Loucy (cell line): ENCODE measurements at regions not wholly inside any gene's neighbourhood (a gene's known extent, or its start where the extent isn't known, plus 50 kb on each side); places are given as distances from the start of the nearest gene placed in this dataset.

Source experiments
- H2AFZ ChIP-seq: fragments of 200-600 bp; sonication (generic); 2 replicates; pipeline ENCODE4 v1.6.0; 2016; ENCODE audit warnings: antibody characterized with exemption, mild to moderate bottlenecking, low read length, moderate library complexity
- H3F3A ChIP-seq: fragments of 200-600 bp; 2 replicates; pipeline ENCODE4 v1.6.0; 2016; ENCODE audit warnings: antibody characterized with exemption, low read depth, mild to moderate bottlenecking
- H3K27me3 ChIP-seq: fragments of 200-600 bp; sonication (generic); 2 replicates; pipeline ENCODE4 v1.6.1; 2014; ENCODE audit warnings: low read length, mild to moderate bottlenecking; ENCODE audit not compliant: insufficient read depth, poor library complexity, severe bottlenecking
- H3K36me3 ChIP-seq: fragments of 200-600 bp; sonication (generic); 2 replicates; pipeline ENCODE4 v1.6.1; 2016; ENCODE audit warnings: low read length; ENCODE audit not compliant: insufficient read depth
- H3K4me1 ChIP-seq: fragments of 200-600 bp; sonication (generic); 2 replicates; pipeline ENCODE4 v1.5.1; 2014; ENCODE audit warnings: low read length, mild to moderate bottlenecking; ENCODE audit not compliant: insufficient read depth, poor library complexity, severe bottlenecking
- H3K4me2 ChIP-seq: fragments of 200-600 bp; sonication (generic); 2 replicates; pipeline ENCODE4 v1.6.0; 2014; ENCODE audit warnings: antibody characterized with exemption, low read length, low read depth, mild to moderate bottlenecking; ENCODE audit not compliant: poor library complexity, severe bottlenecking
- H3K4me3 ChIP-seq: fragments of 200-600 bp; sonication (generic); 2 replicates; pipeline ENCODE4 v1.5.1; 2014; ENCODE audit warnings: low read length, mild to moderate bottlenecking, mixed read lengths; ENCODE audit not compliant: poor library complexity, severe bottlenecking
- H3K79me2 ChIP-seq: fragments of 200-600 bp; sonication (generic); 2 replicates; pipeline ENCODE4 v1.6.1; 2014; ENCODE audit warnings: low read length; ENCODE audit not compliant: insufficient read depth
- H3K9ac ChIP-seq: fragments of 200-600 bp; sonication (generic); 2 replicates; pipeline ENCODE4 v1.6.0; 2014; ENCODE audit warnings: mild to moderate bottlenecking, low read depth, low read length, moderate library complexity; ENCODE audit not compliant: poor library complexity, severe bottlenecking
- H3K9me2 ChIP-seq: fragments of 200-600 bp; sonication (generic); replicated peaks from 2 replicates; pipeline ENCODE4 v1.6.1; 2016; ENCODE audit warnings: low read depth, low read length, mixed read lengths
- H3K9me3 ChIP-seq: fragments of 200-600 bp; sonication (generic); 2 replicates; pipeline ENCODE4 v1.6.1; 2014; ENCODE audit warnings: mild to moderate bottlenecking, antibody characterized with exemption, low read length, low read depth; ENCODE audit not compliant: insufficient read depth
- H4K20me1 ChIP-seq: fragments of 200-600 bp; sonication (generic); 2 replicates; pipeline ENCODE4 v1.6.0; 2014; ENCODE audit warnings: antibody characterized with exemption, low read length, mild to moderate bottlenecking; ENCODE audit not compliant: insufficient read depth, poor library complexity, severe bottlenecking
- EZH2phosphoT487 ChIP-seq: fragments of 200-600 bp; IDR thresholded peaks from 2 replicates; pipeline ENCODE4 v1.6.1; 2018; ENCODE audit warnings: antibody characterized with exemption, mild to moderate bottlenecking, moderate library complexity, borderline replicate concordance
- TF ChIP-seq, protein P1 (sequence below): fragments of 200-600 bp; sonication (generic); conservative IDR thresholded peaks from 2 replicates; pipeline ENCODE4 v1.5.1; 2014; ENCODE audit warnings: mild to moderate bottlenecking, antibody characterized with exemption, low read length

DNA sequence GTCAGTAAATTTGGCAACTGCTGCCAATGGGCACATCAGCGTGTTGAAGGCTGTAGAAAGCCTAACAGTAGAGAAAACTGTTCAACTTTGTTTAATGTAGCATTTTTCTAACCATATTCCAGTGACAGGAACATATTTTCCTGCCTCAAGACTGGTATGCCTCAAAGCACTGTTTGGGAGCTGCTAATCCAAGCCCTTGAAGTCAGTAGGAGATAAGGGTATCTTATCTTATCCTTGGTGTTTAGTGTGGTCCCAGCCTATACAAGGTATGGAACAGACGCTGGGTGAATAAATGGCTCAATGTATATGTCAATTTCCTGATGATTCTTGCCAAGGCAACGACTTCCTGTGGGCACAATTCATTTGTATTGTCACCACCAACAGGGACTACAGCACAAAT lies 97.5 kb upstream of the CREB5 start:
- Histone ChIP-seq H3K4me2 (no peak overlapping the region), H3K79me2 (no peaks in the 10 kb centered on the region), H3K27me3 (no peaks in the 10 kb centered on the region), H3K9me2 (no peaks in the 10 kb centered on the region), H2AFZ (no peak overlapping the region), H3F3A (no peaks in the 10 kb centered on the region), H3K9me3 (no peaks in the 10 kb centered on the region), H3K36me3 (no peaks in the 10 kb centered on the region), H3K9ac (no peak overlapping the region), H3K4me1 (peaks cover 6% of the 10 kb centered on the region), H4K20me1 (no peaks in the 10 kb centered on the region), H3K4me3 (no peak overlapping the region)
- no peak for TF ChIP-seq EZH2phosphoT487

DNA sequence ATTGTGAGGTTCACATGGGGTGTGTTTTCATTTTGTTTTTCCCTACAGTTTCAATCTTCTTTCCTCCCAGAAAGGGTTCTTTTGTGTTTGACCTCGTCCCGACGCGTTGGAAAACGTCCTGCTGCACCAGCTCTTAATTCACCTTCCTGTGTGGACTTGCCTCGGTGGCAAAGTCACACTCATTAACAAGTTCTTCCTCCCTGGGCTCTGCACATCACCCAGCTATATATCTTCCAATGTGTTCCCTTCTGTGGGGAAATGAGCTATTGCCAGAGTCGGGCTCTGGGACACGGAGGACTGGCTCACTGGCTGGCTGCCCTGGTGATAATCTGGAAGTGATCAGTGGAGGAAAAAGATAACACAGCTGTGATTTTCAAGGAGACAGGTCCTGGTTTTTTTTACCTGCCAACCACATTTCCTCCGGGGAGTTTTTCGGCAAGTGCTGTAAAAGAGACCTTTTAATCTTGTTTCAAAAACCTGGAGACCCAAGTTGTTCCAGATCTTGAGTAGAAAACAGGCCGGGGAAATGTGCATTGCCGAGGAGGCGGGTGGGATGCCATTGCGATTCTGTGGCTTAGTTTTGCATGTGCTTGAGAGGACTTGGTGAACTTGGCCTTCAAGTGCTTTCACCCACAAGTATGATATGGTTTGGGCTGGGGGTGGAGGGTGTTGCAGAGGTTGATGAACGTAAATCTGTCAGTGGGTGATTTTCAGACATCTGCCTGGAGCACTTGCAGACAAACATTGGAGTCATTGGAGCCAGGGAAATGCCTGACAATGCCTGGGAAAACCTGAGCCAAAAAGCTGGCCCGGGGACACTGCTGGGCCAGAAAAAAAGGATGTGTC lies 96.5 kb upstream of the CREB5 start:
- Histone ChIP-seq H4K20me1 (no peaks in the 10 kb centered on the region), H2AFZ (no peak overlapping the region), H3K4me1 (peaks cover 6% of the 10 kb centered on the region), H3K79me2 (no peaks in the 10 kb centered on the region), H3K4me2 (no peak overlapping the region), H3K9me3 (no peaks in the 10 kb centered on the region), H3K4me3 (no peak overlapping the region), H3K27me3 (no peaks in the 10 kb centered on the region), H3K9ac (no peak overlapping the region), H3F3A (no peaks in the 10 kb centered on the region), H3K36me3 (no peaks in the 10 kb centered on the region), H3K9me2 (no peaks in the 10 kb centered on the region)
- no peak for TF ChIP-seq EZH2phosphoT487
- TF ChIP-seq, protein P1, sequence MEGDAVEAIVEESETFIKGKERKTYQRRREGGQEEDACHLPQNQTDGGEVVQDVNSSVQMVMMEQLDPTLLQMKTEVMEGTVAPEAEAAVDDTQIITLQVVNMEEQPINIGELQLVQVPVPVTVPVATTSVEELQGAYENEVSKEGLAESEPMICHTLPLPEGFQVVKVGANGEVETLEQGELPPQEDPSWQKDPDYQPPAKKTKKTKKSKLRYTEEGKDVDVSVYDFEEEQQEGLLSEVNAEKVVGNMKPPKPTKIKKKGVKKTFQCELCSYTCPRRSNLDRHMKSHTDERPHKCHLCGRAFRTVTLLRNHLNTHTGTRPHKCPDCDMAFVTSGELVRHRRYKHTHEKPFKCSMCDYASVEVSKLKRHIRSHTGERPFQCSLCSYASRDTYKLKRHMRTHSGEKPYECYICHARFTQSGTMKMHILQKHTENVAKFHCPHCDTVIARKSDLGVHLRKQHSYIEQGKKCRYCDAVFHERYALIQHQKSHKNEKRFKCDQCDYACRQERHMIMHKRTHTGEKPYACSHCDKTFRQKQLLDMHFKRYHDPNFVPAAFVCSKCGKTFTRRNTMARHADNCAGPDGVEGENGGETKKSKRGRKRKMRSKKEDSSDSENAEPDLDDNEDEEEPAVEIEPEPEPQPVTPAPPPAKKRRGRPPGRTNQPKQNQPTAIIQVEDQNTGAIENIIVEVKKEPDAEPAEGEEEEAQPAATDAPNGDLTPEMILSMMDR: no peak

DNA sequence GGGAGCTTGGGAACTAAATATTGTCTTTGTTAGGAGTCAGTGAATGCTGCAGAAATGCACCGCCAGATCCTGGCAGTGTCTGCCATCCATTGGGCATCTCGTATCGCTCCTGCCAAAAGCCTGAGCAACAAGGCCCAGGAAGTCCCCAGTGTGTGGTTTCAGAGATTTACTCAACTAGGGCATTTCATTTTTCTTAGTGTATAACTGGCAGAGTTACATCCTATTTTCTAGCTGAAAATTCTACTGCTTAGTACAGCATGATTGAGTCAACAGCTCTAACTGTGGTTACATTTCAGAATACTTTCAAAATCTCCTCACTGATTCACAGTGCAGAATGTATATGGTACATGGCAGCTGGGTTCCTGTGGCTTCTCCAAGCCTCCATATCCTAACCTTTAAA lies 95.8 kb upstream of the CREB5 start:
- Histone ChIP-seq H3K9me2 (no peaks in the 10 kb centered on the region), H3K27me3 (no peaks in the 10 kb centered on the region), H3K4me1 (peaks cover 6% of the 10 kb centered on the region), H3K79me2 (no peaks in the 10 kb centered on the region), H4K20me1 (no peaks in the 10 kb centered on the region), H3K4me2 (no peak overlapping the region), H3F3A (no peaks in the 10 kb centered on the region), H3K4me3 (no peak overlapping the region), H3K9me3 (no peaks in the 10 kb centered on the region), H2AFZ (no peak overlapping the region), H3K9ac (no peak overlapping the region), H3K36me3 (no peaks in the 10 kb centered on the region)
- no peak for TF ChIP-seq EZH2phosphoT487
- TF ChIP-seq, protein P1: no peak
